Activated CD4-positive, alpha-beta T cell treated with anti-CD3 and anti-CD28 coated beads, Interleukin-2, amount 50 U/mL, for 4 hours (primary cell): ENCODE measurements at regions not wholly inside any gene's neighbourhood (a gene's known extent, or its start where the extent isn't known, plus 50 kb on each side); places are given as distances from the start of the nearest gene placed in this dataset.

Experiments
- DNase-seq, 2 experiments: peaks; one replicate each; pipeline ENCODE4 v3.0.0-alpha.2; 2020

DNA sequence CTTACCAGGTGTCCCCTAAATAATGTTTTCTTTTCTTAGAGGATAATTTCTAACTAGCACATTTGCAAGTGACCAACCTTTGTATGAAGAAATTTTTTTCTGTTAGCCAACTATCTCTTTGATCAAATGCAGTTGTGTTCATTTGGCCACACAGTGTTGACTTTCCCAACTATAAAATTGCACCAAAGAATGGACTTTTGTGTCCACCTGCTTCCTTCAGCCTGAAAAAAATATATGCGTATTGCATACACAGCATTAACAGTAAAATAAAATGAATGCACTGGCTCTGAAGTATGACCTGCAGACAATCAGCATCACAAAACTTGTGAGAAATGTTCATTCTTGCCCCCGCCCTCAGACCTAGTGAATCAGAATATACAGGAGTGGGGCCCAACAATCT, 342.0 kb downstream of the SEC23A start:
- no peak for DNase-seq

DNA sequence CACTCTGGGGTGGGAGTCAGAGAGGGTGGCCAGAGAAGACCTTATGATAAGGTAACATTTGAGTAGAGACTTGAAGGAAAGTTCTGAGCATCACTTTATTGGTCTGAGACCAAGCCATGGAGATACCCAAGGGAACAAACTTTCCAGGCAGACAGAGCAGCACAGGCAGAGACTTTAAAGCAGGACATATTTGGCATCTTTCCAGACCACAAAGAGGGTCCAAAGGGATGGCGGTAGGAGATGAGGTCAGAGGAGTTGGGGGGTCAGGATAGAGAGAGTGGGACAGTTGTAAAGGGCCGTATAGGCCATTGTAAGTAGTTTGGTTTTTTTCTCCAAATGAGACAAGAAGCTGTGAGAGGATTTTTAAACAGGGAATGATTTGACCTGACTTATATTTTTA, 344.4 kb downstream of the SEC23A start:
- no peak for DNase-seq

- no peak for DNase-seq
These were observed 348.0 kb downstream of the SEC23A start for GRCh38 chr14:38755036-38755435.

DNA sequence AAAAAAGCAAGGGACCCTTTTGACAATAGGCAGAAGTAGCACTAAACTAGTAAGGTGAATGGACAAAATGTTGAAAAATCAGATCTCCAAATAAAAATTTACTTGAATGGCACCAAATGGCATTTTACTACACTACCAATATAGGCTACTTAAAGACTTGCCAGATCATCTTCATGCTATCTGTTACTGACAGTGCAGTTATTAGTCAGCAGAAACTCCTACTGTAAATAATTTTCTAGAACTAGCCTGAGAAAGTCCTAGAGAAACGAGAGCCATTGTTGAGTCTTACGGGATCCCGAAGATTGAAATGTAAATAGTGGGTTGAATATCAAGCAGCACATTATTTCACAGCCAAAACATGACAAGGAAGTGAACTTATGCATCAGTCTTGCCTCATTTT, 350.3 kb downstream of the SEC23A start:
- no peak for DNase-seq

DNA sequence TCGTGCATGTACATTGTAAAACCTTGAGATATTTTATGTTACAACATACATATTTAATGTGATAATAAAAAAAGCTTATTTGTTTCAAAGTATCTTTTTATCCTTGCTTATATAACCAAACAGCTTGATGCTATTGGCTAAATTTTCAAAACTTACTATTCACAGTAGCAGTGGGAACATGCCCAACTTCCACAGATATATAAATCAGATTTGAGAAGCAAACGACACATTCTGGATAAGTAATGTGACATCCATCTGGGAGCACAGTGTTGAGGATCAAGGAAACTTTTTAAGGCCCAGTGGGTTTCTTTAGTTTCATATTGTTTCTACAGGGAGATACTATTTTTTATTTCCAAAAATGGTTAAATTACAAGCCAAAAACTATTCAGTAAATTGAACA, 350.7 kb downstream of the SEC23A start:
- no peak for DNase-seq

DNA sequence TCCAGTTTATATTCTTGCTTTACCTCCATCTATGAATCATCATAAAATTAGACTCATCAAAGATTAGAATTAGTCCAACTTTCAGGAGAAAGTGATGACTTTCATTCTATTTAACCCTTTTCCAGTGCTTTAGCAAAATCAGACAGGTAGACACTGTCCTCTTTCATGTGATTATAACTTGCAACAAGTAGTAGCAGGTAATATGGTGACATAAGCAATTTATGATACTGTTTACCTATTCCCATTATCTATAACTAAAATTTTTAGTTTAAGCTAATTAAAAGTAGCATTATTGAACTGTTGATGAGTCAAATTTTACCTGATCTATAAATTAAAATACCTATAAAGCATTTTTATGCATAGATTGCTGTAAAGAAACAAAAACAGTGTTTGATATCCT, 351.6 kb downstream of the SEC23A start:
- no peak for DNase-seq

GRCh38 chr14:38749936-38750335, 353.1 kb downstream of the SEC23A start:
- DNase-seq = no peak

GRCh38 chr14:38745861-38746260, 357.2 kb downstream of the SEC23A start:
- no peak for DNase-seq

- no peak for DNase-seq
These were observed 359.0 kb downstream of the SEC23A start for GRCh38 chr14:38743966-38744584.

- no peak for DNase-seq
These were observed 365.2 kb downstream of the SEC23A start for GRCh38 chr14:38737686-38738407.

GRCh38 chr14:38735005-38735404, 368.0 kb downstream of the SEC23A start:
- no peak for DNase-seq

- no peak for DNase-seq
These were observed 371.1 kb downstream of the SEC23A start for GRCh38 chr14:38731962-38732361.

DNA sequence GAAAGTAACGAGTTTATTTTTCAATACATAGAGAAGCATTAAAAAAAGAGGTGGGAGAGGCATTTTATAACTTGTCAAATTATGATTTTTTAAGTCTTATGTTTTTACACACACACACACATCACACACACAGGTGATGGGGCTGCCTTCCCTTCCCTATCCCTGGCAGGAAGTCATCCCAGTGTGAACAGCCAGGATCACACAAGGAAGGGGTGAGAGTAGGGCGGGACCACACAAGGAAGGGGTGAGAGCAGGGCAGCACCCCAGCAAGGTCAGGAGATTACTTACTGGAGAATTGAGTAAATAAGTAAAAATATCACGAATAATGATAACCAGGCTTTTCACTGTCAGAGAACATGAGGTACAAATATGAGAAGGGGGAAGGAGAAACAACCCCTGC, 372.6 kb downstream of the SEC23A start:
- DNase-seq = no peak

DNA sequence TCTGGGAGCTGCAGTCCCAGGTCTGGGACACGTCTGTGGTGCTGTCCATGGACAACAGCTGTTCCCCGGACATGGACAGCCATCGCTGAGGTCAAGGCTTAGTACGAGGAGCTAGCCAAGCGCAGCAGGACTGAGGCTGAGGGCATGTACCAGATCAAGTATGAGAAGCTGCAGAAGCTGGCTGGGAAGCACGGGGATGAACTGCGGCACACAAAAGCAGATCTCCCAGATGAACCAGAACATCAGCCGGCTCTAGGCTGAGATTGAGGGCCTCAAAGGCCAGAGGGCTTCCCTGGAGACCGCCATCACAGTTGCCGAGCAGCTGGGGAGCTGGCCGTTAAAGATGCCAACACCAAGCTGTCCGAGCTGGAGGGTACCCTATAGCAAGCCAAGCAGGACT, 375.3 kb downstream of the SEC23A start:
- DNase-seq = no peak

DNA sequence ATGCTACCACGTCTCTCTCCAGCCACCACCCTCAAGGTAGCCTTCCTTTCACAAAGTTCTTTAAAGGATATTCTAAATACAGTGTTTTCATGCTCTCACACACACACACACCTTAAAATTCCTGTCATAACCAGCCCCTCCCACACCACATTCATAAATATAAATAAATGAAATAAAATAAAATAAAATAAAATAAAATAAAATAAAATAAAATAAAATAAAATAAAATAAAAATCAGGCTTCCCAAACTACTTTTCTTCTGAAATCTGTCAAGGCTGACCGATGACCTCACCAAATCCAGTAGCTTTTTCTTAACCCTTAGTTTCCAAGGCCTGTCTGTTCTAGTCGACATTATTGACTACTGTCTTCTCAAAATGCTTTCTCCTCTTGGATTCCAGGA, 378.4 kb downstream of the SEC23A start:
- no peak for DNase-seq

GRCh38 chr14:38723959-38724358, 379.1 kb downstream of the SEC23A start:
- DNase-seq = no peak

- no peak for DNase-seq
These were observed 379.8 kb downstream of the SEC23A start for GRCh38 chr14:38723277-38723676.

- DNase-seq = no peak
These were observed 381.1 kb downstream of the SEC23A start for GRCh38 chr14:38721822-38722431.

DNA sequence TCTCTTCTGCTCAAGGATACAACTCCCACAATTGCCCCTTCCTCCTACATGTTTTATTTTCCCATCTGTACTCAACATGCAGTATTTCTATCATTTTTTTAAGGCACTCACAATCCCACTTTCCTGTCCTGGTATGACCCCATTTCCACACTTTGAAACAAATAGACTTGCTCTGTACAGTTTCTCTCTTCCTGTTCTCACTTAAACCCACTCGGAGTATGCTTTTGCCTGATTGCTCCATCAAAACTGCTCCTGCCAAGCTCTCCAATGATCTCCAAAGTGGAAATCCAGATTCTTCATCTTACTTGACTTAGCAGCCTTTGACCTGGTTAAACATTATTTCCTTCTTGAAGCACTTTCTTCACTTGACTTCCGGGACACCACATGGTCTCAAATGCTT, 384.5 kb downstream of the SEC23A start:
- DNase-seq = no peak

DNA sequence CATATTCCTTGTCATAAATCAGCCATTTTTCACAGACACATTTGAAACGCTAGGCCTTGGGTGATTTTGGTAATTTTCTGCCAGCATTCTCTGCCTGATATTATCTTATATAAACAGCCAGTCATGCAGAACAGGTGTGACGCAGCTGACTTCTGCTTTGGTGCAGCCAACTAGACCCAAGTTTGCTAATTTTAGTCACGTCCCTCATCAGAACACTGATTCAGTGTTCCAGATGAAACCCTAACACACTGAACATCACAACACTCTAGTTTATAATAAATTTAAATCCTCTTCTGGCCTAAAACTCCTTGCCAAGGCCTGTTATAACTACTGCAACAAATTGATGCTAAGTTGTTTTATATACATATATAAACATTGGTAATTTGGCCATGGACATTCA, 386.1 kb downstream of the SEC23A start:
- DNase-seq = no peak

DNA sequence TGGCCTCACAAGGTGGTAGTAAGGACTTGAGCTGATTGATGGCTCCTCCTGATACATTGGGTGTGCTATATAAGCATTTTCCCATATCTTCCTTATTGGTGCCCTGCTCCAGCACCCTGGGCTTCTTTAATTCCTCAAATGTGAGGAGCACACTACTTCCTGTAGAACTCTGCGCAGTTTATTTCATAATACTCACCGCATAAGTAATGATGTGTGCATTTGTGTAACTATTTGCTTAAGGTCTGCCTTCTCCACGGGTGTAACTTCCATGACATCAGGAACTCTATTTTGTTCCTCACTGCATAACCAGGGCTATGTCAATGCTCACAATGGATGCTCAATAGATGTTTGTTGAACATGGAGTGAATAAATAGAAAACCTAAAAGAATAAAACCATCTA, 392.2 kb downstream of the SEC23A start:
- DNase-seq = no peak

DNA sequence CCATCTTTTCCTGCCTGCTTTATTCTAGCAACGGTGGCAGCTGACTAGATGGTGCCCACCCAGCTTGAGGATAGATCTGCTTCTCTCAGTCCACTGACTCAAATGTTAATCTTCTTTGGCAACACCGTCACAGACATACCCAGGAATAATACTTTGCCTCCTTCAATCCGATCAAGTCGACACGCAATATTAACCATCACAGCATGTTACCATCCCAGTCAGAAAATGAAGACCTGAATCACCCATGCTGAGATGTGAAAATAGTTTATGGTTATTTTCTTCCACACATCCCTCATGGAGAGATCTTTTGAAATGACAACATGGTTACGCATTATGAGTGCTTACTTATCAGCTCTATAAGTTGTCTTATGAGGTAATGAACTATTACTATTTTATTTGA, 392.8 kb downstream of the SEC23A start:
- no peak for DNase-seq

DNA sequence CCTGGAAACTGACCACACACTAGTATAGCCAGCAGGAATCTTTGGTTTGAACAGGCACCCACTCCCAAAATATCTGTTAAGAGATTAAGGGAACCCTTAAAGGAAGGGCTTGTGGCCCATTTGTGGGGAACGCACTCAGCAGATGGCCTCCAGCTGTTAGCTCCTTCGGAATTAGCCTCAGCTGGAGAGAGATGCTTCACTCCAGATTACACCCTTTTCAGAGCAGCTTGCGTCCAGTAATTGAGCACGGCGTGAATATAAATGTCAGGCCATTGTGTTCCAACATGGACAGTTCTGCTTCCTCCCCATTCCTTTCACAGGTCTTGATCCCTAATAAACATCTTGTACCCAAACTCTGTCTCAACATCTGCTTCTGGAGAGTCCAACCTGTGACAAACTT, 397.8 kb downstream of the SEC23A start:
- DNase-seq = no peak

- DNase-seq = no peak
These were observed 398.8 kb downstream of the SEC23A start for GRCh38 chr14:38704220-38704619.

- DNase-seq = no peak
These were observed 406.1 kb downstream of the SEC23A start for GRCh38 chr14:38696925-38697324.
